GM21529 (cell line): ENCODE measurements at regions not wholly inside any gene's neighbourhood (a gene's known extent, or its start where the extent isn't known, plus 50 kb on each side); places are given as distances from the start of the nearest gene placed in this dataset.

ENCODE experiments used
- ATAC-seq: cut with Tn5 transposase; IDR thresholded peaks from one replicate; pipeline ENCODE4 v1.9.1; 2021; ENCODE audit not compliant: unreplicated experiment

- no peak for ATAC-seq
Observed at GRCh38 chr19:27660428-27660827, 1552.5 kb downstream of the UQCRFS1 start.

GRCh38 chr19:27657271-27658051, 1555.5 kb downstream of the UQCRFS1 start:
- no peak for ATAC-seq

GRCh38 chr19:27654266-27654990, 1558.5 kb downstream of the UQCRFS1 start:
- no peak for ATAC-seq

- ATAC-seq: no peak
Observed at GRCh38 chr19:27652796-27653195, 1560.2 kb downstream of the UQCRFS1 start.

- no peak for ATAC-seq
Observed at GRCh38 chr19:27652281-27652680, 1560.7 kb downstream of the UQCRFS1 start.

- ATAC-seq: no peak
Observed at GRCh38 chr19:27647423-27647822, 1565.5 kb downstream of the UQCRFS1 start.

GRCh38 chr19:27635401-27635800, 1577.5 kb downstream of the UQCRFS1 start:
- no peak for ATAC-seq

- no peak for ATAC-seq
Observed at GRCh38 chr19:27618006-27618405, 1594.9 kb downstream of the UQCRFS1 start.

GRCh38 chr19:27580906-27581305, 1632.0 kb downstream of the UQCRFS1 start:
- ATAC-seq: no peak
